ENCODE measurements at regions not wholly inside any gene's neighbourhood (a gene's known extent, or its start where the extent isn't known, plus 50 kb on each side); places are given as distances from the start of the nearest gene placed in this dataset.

GRCh38 chr13:53901593-53901992 lies 873.0 kb downstream of the OLFM4 start:
- no peak for FAIRE-seq

DNA sequence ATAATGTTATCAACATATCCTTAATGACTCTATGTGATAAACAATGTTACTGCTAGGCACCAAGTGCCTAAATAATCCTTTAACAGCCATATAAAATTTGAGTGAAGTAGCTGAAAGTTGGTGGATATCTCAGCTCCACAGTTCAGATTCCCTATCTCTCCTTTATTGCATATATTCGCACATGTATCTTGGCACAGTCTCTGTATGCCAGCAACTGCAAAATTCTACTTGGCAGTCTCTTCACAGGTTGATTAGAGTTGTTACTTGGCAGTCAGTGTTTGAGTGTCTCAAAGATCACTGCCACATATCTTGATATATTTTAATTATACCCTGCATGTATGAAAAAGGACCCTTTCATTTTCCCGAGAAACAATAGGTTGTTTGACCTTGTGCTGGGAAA lies 879.3 kb downstream of the OLFM4 start:
- no peak for FAIRE-seq

GRCh38 chr13:53920916-53921315 lies 892.3 kb downstream of the OLFM4 start:
- no peak for FAIRE-seq

DNA sequence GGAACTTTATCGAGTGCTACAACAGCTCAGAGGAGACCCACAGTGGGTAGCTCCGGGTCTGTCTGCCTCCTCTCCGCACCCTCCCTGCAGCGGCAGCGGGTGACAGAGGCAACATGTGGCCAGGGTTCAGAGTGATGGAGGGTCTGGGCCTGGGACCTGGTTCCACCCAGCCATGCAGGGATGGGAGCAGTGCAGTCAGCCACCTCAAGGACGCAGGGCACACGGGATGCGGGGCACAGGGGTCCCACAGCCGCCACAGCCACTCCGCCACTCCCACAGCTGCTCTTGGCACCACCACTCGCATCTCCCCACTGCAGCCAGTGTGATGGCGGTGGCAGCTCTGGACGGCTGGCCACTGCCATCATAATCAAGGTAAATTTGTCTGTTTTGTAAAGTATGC lies 892.9 kb downstream of the OLFM4 start:
- FAIRE-seq = no peak

DNA sequence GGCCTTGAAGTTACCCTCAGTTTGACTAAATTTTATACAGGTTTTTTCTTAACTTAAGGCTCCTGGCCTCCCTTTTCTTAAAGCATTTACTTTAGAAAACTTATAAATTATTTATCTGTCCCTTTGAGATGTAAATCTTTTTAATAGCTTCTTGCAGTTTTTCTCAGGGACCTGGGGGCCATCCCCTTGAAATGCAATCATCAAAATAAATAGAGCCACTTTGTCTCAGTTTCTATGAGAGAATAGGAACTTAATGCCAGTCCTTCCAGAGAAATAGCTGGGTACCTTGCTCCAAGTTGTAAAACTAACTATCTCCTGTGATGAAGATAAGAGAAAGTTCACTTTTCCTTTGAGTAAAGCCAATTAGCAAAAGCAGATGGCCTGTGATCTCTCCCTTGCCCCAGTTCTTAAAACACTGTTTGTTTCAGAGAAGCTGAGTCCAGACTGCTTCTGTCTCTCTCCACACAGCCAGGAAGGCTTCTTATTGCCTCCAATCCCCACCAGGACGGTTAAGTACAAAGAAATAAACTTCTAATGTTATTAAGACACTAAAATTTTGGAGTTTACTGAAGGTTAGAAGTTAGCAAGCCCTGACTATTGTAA lies 913.1 kb downstream of the OLFM4 start:
- FAIRE-seq = no peak

- FAIRE-seq = no peak
These were observed 917.9 kb downstream of the OLFM4 start for GRCh38 chr13:53946500-53946899.

DNA sequence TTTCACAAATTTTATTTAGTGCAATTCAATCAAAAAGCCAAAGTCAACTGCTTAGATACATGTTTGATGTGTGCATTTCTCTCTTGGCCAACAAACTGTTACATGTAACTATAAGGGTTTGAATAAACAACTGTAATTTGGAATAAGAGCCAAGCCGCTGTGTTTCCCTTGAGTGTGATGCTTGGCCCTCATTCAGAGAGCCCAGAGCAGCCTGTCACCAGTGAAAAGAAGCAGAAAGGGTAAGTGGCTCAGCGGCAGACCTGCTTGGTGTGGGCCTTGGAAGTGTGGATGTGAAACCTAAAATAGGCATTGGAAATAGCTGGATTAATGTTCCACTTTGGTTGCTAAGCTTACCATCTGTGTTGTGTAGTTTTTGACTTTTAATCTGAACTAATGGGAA lies 924.6 kb downstream of the OLFM4 start:
- FAIRE-seq = no peak
